GM21381 (cell line): ENCODE measurements at regions not wholly inside any gene's neighbourhood (a gene's known extent, or its start where the extent isn't known, plus 50 kb on each side); places are given as distances from the start of the nearest gene placed in this dataset.
"Not testable (repeated sequence)": the region's sequence is repeated elsewhere in the genome, so short reads cannot be mapped to it uniquely, and the experiment has no call there.

Source experiments
- ATAC-seq: cut with Tn5 transposase; IDR thresholded peaks from one replicate; pipeline ENCODE4 v1.9.1; 2021; ENCODE audit warnings: mild to moderate bottlenecking, moderate library complexity; ENCODE audit not compliant: unreplicated experiment

DNA sequence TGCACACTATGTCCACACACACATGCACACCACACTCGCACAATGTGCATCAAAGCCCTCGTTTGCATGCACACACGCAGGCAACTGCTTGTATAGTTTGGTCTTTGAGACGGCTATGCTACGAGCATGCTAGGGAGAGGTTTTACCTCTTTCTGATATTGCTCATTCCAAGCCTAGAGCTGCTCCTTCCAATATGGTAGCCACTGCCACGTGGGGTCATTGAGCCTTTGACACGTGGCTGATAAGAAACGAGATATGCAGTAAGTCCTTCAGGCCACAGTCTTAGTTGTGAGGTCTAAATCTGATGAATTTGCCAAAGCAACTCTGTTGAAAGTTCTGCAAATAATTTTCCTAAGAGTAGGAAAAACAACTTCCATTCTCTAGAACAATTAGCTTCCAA lies 204.4 kb downstream of the KLF6 start:
- no peak for ATAC-seq

DNA sequence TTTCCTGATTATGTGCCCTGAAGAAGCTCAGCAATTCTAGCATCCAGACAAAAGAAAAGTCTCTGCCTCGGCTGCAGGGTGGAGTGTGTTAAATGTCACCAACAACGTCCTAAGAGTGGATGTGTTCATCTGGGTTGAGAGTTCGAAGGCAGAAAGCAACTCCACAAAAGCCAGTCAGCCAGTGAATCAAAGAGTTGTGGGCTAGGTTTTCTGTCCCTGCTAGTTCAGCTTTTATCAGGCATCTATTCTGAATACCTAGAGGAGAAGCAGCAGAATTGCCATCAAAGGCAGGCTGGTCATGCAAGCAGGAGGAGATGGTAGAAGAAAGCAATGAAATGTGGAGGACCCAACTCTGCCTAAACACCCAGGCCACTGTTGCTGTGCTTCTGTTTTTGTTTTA lies 205.2 kb downstream of the KLF6 start:
- ATAC-seq = no peak

DNA sequence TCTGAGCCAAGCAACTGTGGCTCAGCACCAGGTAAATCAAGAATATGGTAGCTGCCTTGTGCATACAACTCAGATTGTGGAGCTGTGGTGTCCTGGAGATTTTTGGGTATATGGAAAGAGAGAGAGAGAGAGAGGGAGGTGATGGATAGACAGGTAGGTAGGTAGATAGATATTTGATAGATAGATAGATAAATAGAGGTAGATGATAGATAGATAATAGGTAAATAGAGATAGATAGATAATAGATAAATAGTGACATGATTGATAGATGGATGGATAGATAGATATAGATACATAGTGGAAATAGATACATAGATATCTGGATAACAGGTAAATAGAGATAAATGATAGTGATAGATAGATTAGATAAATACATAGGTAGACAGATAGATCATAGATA lies 206.3 kb downstream of the KLF6 start:
- no peak for ATAC-seq

DNA sequence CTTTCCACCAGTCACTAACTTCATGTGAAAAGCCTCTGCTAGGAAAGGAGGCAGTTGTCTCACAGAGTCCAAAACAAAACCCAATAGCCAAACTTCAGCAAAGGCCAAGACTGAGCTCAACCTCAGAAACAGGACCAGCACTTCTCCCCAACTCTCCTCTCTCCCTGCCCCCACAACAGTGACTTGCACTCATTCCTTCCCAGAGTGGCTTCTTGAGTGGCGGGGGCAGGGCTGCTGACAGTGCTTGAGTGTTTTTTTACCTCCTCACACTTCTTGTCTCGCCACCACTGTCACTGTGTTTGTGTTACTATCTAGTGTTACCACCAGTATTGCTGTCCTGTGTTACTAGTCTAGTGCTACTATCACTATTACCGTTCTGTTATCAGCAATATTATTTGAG lies 206.8 kb downstream of the KLF6 start:
- ATAC-seq = no peak

DNA sequence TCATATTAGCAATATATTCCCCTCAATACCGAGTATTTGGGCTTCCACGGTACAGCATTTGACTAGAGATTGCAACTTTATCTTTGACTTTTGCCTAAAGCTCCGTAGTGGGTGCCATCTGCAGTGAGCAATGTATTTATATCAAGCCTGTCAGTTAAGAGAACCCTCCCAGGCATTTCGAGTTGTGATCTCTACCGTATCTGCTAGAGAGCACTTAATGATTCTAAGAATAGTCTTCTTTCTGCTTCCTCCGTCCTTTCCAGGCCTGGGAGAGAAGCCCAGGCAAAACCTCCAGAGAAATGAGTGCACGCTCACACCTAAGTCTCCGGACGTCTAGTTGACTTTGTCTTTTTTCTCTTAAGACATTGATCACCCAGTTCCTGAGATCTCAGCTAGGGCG lies 210.6 kb downstream of the KLF6 start:
- ATAC-seq = no peak

DNA sequence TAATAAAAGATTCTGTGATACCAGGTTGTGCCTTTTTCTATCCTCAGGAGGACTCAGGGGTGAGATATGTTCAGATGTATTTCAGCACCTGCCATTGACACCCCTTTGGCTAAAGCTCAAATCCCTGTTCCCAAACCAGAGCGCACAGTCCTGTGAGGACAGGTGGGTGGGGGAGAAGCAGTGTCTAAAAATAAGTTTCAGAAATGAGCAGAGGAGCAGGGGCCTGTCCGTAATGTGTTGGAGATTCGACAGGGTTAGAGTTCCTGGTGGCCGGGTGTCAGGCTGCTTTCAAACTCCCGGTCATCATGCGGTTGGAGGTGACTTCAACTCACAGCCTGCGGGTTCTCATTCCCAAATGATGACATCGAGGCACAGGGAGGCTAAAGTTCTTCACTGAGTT lies 211.5 kb downstream of the KLF6 start:
- ATAC-seq = no peak

DNA sequence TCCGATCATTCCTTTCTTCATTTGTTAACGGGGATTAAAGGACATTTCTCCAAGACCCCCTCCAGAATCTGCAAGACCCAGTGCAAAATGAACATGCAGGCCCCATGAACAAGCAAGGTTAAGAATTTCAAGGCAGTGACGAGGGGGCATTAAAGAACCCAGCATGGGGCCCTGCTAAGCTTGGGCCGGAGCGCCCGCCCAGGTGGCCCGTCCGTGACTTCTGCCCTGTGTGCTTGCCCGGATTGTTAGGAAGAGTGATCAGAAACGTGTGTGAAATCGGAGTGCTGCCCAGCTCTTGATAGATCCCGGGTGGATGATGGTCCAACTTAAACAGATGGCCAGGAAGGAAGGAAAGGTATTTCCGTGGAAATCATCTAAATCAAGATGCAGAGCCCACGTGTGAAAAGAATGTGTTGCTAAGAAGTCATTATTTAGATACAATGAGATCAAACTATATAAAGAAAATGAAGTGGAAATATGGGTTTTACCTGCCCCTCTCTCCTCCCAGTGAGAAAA lies 213.6 kb downstream of the KLF6 start:
- no peak for ATAC-seq

DNA sequence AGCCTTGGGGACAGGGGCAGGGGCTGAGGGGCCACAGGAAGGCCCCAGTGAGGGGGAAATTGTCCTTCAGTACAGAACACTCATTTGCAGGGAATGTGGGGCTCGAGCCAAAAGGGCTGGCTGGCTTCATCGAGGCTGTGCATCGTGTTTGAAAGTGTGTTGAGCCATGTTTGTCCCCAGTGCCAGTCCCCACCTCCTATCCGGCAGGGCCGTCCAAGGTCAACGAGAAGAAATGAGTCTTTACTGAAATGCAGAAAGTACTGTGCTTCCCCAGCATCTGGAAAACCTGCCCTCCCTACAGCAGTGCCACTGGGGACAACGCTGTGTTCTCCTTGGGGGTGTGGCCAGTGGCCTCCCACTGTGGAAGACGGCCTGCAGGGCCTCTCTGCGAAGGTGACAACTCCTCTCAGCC lies 214.1 kb downstream of the KLF6 start:
- no peak for ATAC-seq

DNA sequence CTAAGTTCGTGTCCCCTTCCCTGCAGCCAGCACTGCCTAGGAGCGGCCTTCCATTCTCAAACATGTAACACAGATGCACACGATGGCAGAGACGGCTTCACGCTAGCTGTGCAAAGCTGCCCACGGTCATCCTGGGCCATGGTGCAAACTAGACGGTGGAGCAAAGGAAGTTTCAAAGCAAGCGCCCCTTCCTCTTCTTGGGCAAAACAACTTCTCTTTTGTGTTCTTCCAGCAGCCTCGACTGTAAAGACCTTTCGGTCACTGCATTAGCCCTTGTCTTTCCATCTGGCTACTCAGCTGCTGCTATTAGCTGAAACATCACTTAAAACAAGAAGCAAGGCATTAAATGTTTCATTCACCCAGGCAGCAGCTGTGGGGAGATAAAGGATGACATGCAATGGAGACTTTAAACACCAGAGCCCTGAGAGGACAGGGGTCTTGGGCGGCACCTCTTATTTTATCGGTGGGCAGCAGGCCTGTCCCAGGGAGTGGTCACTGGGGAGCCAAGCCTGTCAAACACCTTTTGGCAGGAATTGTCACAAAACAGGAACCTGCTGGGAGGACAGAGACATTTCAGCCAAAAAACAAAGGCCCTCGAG lies 214.8 kb downstream of the KLF6 start:
- no peak for ATAC-seq

DNA sequence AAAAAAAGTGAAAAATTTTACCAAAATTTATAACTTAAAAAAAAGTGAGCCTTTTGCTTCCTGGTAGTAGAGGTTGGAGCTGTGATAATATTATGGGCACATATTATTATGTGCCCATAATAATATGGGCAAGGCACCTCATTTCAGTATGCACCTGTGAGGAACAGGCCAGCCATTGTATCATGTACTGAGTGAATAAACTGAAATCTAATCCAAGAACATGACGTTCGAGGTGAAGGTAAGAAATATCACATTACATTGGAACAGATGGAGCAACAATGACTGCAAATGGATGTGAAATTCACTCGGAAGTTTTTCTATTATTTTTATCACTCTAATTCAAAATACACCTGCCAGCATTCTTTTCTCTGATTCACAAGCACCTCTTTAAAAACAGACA lies 216.0 kb downstream of the KLF6 start:
- ATAC-seq = no peak

DNA sequence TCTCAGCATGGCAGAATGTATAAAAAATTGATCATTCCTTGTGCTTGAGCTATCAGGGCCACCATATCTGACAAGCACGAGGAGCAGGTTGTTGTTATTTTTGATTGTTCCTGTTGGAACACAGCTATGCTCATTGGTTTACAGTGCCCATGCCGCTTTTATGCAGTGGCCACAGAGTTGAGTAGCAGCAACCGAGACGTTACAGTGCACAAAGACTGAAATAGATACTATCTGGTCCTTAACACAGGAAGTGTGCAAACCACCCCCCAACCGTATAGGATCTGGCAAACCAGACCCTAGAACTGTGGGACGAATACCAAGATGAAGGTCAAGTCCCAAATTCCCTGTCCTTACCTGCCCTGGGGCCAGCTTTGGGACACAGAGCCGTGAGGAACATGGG lies 216.6 kb downstream of the KLF6 start:
- no peak for ATAC-seq

DNA sequence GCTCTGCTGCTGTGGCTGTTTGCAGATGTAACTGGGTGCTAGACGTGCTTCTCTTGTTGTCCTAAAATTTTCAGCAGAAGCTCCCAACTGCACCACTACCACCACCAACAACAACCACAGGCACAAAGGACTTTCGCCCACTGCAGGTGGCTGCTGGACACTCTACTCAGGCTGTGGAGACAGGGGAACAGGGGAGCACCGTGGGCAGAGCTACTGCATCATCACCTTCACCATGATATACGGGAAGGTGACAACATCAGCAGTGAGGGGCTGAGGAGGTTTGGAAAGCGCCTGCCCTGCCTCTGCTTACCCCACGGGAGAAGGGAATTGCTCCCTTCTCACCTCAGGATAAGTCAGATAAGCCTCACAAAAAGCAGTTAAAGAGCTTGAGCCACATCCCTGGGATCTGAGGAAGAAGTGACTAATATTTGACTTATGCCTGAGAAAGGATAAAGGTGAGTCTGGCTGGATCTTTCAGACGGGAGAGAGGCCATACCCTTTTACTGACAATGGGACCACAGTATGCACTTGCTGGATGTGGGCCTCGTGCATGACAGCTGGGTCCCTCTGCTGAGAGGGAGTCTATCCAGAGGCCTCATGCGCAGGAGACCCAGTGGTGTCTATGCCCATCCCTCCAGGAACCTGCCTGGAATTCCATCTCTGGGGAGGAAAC lies 217.6 kb downstream of the KLF6 start:
- ATAC-seq = no peak

DNA sequence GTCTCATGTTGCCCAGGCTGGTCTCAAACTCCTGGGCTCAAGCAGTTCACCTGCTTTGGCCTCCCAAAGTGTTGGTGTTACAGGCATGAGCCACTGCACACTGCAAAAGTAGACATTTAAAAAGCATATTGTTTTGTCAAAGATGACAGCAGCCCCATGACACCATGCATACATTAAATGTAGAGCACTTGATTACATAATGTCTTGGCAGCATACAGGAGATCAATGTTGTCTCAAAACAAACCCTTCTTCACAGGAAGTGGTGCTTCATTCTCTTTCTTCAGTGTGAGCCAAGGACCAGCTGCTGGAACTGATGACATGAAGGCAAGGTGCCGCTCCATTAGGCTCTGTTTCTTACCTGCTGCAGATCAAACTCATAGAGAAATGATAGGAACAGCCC lies 218.4 kb downstream of the KLF6 start:
- no peak for ATAC-seq

DNA sequence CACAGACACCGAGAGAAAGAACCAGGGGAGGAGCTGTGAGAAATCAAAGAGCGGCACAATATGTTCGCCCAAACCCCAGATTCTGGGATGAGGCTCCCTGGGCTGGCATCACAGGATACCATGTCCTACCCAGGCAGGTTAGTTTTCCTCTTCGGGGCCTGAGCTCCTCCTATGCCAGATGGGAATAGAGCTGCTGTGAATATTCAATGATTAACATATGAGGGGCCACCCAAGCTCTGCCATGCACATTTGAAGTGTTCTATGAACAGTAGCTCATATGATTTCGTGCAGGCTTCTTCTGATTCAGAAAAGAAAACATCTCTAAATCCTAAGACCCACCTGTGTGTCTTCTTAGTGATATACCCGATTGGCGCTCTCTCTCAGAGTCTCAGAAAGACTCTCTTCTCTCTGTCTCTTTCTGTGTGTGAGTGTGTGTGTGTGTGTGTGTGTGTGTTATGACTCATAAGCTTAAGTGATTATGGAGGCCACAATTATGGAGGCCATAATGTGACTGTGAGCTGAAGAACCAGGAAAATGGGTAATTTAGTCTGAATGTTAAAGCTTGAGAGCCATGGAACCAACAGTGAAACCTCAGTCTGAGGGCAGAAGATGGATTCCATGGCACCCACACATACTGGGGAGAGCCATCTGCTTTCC lies 220.5 kb downstream of the KLF6 start:
- ATAC-seq = no peak

DNA sequence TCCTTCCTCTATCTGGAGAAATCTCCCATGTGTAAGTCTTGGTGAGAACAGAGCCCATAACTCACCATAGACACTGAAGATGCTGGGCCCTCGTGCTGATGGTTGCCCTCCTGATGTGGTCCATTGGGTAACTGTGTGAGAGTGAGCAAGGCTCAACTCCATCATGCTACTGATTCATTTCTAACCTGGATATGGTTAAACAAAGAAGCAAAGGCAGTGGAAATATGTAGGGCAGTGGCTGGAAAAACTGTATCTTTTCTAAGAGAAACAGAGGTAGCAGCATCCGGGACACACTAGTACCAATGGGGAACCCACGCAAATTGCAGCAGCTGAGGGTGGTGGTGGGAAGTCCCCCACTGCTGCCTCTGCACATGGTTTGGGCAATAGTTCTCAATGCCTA lies 221.7 kb downstream of the KLF6 start:
- ATAC-seq = no peak

DNA sequence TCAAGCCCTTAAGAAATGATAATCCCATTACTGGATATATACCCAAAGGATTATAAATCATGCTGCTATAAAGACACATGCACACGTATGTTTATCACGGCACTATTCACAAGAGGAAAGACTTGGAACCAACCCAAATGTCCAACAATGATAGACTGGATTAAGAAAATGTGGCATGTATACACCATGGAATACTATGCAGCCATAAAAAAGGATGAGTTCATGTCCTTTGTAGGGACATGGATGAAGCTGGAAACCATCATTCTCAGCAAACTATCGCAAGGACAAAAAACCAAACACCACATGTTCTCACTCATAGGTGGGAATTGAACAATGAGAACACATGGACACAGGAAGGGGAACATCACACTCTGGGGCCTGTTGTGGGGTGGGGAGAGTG lies 224.4 kb downstream of the KLF6 start:
- not testable (repeated sequence) for ATAC-seq

DNA sequence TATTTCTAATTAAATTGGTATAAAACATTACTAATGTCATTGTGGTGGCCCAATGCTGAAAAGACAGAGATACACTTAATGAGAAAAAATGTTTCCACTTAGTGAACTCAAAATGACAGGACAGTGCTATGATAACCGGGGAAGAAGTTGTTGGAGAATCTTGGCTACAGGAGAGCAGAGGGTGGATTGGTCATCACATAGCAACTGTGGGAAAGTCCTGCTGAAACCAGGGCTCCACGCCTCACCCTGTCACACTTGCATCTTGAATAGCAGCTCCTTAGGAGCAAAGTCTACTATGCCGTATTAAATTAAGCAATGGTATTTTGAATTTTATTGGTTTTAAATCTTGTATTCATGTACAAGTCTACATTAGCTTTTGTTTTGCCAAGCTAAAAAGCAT lies 225.5 kb downstream of the KLF6 start:
- ATAC-seq = no peak

DNA sequence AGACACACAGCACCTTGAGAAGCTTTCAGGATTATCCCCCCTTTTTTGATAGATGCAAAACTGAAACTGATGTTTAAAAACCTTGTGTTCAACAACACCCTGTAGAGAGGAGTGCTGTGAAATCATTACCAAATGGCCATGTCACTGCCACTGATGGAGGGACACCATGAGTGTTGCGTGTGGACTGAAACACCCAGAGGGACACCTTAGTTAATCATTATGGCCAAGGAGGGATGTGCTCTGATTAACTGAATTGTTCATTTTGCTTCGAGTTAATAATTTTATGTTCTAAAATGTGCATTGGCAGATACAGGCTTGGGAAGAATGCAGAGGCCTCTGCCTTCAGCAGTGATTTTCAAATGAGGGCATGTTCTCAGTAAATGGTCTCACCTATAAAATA lies 226.0 kb downstream of the KLF6 start:
- no peak for ATAC-seq

DNA sequence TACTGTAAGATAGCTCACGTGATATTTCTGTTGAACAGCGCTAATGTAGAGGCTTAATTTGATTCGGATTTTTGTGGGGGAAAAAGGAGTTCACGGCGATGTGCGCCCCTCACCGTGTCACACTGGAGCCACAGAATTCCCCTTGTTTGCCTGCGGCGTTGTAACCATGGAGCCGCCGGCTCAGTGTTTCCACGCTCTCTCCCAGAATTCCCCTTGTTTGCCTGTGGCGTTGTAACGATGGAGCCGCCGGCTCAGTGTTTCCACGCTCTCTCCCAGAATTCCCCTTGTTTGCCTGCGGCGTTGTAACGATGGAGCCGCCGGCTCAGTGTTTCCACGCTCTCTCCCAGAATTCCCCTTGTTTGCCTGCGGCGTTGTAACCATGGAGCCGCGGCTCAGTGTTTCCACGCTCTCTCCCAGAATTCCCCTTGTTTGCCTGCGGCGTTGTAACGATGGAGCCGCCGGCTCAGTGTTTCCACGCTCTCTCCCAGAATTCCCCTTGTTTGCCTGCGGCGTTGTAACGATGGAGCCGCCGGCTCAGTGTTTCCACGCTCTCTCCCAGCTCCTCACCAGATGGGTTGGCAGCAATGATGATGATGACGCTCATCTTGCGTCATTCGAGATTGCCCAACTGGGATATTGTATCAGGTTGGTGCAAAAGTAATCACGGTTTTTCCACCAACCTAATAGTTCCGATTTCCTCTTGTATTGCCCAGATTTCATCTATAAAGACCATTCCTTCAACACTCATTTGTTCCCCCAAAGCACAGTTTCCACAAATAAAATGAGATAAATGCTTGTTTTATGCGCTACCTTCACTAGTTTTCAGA lies 228.6 kb downstream of the KLF6 start:
- ATAC-seq = not testable (repeated sequence)

DNA sequence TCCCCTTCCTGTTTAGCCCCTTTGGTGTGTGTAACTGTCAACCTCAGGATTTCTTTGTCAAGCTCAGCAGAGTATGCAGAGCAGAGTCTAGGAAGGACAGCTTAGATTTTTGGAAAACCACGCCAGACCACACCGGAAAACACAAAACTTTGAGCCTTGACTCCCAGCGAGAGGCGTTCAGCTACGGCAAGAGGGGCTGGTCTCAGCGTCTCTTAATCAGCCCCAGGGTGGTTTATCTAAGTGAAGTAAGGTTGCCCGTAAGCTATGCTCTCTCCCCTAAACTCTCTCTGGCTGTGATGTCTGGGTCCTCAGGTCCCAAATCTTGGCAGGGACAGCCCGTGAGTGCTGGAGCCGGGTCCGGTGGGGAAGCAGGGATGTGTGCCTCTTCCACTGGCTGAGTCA lies 230.9 kb downstream of the KLF6 start:
- no peak for ATAC-seq

DNA sequence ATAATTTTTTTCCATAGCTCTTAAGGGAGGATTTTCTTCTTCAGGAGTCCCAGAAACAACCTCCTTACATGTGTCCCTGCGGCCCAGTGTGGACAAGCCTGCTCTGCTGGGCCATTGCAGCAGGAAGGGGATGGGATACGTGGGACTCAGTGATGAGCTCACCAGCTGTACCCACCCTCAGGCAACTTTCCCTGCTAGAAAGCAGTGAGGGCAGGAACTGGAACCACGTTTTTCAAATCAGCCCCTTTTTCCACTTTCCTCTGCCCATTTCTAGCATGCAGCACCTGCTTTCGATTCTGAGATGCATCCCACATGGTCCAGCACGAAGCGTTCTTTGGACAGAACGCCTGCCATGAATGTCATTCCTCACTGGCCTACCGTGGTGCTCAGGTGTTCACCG lies 232.7 kb downstream of the KLF6 start:
- no peak for ATAC-seq

DNA sequence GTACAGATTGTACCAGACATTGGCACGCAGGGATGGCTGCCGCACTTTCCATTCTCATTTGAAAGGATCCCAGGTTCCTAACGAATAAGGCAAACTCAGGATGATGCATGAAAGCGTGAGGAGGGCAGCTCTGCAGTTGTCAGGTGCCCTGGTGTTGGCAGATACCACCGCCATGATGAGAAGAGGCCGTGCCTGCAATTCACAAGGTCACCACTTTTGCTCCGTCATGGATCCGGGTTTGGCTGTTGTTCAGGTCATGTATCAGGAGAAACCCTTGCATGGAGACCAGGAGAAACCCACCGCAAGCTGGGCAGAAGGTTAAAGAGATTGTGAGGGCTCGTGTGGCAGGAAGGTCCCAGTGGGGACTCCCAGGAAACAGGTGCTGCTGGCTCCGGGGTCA lies 233.2 kb downstream of the KLF6 start:
- no peak for ATAC-seq
